ENCODE measurements at regions not wholly inside any gene's neighbourhood (a gene's known extent, or its start where the extent isn't known, plus 50 kb on each side); places are given as distances from the start of the nearest gene placed in this dataset.

- Histone ChIP-seq H3K79me2 (ENCODE audit: control insufficient read depth, insufficient read depth, low read length) (no peaks in the 10 kb centered on the region), H3K4me1 (ENCODE audit: control insufficient read depth, extremely low read depth, insufficient read depth, low read length) (peaks cover 11% of the 10 kb centered on the region), H4K20me1 (ENCODE audit: control insufficient read depth, extremely low read depth, insufficient read depth, low read length) (no peaks in the 10 kb centered on the region), H3K9ac (ENCODE audit: control insufficient read depth, extremely low read depth, insufficient read depth, low read length) (no peak overlapping the region), H3K9me1 (ENCODE audit: control insufficient read depth, extremely low read depth, insufficient read depth, low read length) (no peaks in the 10 kb centered on the region), H3K27ac (ENCODE audit: control insufficient read depth, insufficient read depth, low read length) (no peak overlapping the region), H3K4me3 (ENCODE audit: control insufficient read depth in 2 of 3, extremely low read depth in 1 of 3, insufficient read depth in 2 of 3, low read depth in 1 of 3, low read length in 3 of 3) (no peak overlapping the region), H2AFZ (ENCODE audit: control insufficient read depth, low read length) (no peak overlapping the region), H3K27me3 (ENCODE audit: control insufficient read depth, extremely low read depth, insufficient read depth, low read length) (no peaks in the 10 kb centered on the region), H3K36me3 (ENCODE audit: control insufficient read depth in 2 of 2, extremely low read depth in 1 of 2, insufficient read depth in 2 of 2, low read length in 2 of 2) (no peaks in the 10 kb centered on the region), H3K4me2 (ENCODE audit: control insufficient read depth, extremely low read depth, insufficient read depth, low read depth, low read length) (no peak overlapping the region), H3K9me3 (ENCODE audit: control insufficient read depth, low read depth, low read length) (no peaks in the 10 kb centered on the region)
- no peak for FAIRE-seq
- DNase-seq (ENCODE audit: low read depth, low spot score): no peak
- no peak for TF ChIP-seq EZH2 (IDR thresholded peaks at IDR 0.05; ENCODE audit: low read length)
- TF ChIP-seq CTCF (optimal IDR thresholded peaks at IDR 0.05 in 1 of 3, IDR thresholded peaks at IDR 0.05 in 1 of 3, conservative IDR thresholded peaks at IDR 0.05 in 1 of 3; ENCODE audit: extremely low read depth in 1 of 3, insufficient read depth in 2 of 3, low read length in 3 of 3): no peak
- dilution Hi-C loops (cut with MboI; ENCODE audit: extremely low pct_ligation_motif_present, low sequenced_read_pairs): no loop called here
Observed at GRCh38 chr22:27466229-27466628, 335.3 kb downstream of the MN1 start.

DNA sequence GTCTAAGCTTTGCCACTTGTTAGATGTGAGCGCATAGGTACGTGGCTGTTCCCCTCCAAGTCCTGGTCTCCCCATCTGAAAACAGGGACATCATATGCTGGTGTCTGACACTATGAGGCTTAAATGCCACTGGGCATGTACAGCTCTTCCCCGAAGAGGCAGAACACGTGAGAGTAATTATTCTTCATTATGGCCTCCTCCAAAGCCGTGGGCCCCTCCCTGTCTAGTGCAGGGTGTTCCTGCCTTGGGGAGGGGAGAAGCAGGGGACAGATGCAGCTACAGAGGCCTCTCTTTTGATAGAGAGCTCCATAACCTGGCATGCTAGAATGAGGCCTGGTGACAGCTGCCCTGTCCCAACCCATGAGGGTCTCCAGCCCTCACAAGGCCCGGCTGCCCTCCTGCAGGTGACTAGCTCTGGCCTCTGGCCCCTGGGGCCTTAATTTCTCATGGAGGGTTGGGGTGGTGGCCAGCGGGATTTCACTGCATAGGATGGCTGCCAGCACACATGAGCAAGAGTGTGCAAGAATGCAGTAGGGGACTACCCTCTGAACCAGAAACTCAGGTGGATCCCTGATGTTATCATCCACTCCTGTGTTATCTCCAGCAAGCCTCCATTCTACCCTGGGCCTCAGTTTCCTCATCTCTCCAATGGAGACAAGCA, 334.6 kb downstream of the MN1 start:
- DNase-seq (ENCODE audit: low read depth, low spot score) (no peak), FAIRE-seq (no peak)
- H3K9me3 ChIP-seq (ENCODE audit: control insufficient read depth, low read depth, low read length): no peaks in the 10 kb centered on the region
- H3K79me2 ChIP-seq (ENCODE audit: control insufficient read depth, insufficient read depth, low read length): no peaks in the 10 kb centered on the region
- TF ChIP-seq EZH2 (IDR thresholded peaks at IDR 0.05; ENCODE audit: low read length): no peak
- no peak for TF ChIP-seq CTCF (optimal IDR thresholded peaks at IDR 0.05 in 1 of 3, IDR thresholded peaks at IDR 0.05 in 1 of 3, conservative IDR thresholded peaks at IDR 0.05 in 1 of 3; ENCODE audit: extremely low read depth in 1 of 3, insufficient read depth in 2 of 3, low read length in 3 of 3)
- H4K20me1 ChIP-seq (ENCODE audit: control insufficient read depth, extremely low read depth, insufficient read depth, low read length): no peaks in the 10 kb centered on the region
- no peak overlapping the region for H3K27ac ChIP-seq (ENCODE audit: control insufficient read depth, insufficient read depth, low read length)
- dilution Hi-C loops (cut with MboI; ENCODE audit: extremely low pct_ligation_motif_present, low sequenced_read_pairs): no loop called here
- H3K4me1 ChIP-seq (ENCODE audit: control insufficient read depth, extremely low read depth, insufficient read depth, low read length): peaks cover 4% of the 10 kb centered on the region
- H3K9ac ChIP-seq (ENCODE audit: control insufficient read depth, extremely low read depth, insufficient read depth, low read length): no peak overlapping the region
- H3K27me3 ChIP-seq (ENCODE audit: control insufficient read depth, extremely low read depth, insufficient read depth, low read length): no peaks in the 10 kb centered on the region
- H3K4me2 ChIP-seq (ENCODE audit: control insufficient read depth, extremely low read depth, insufficient read depth, low read depth, low read length): no peak overlapping the region
- no peaks in the 10 kb centered on the region for H3K36me3 ChIP-seq (ENCODE audit: control insufficient read depth in 2 of 2, extremely low read depth in 1 of 2, insufficient read depth in 2 of 2, low read length in 2 of 2)
- no peaks in the 10 kb centered on the region for H3K9me1 ChIP-seq (ENCODE audit: control insufficient read depth, extremely low read depth, insufficient read depth, low read length)
- H3K4me3 ChIP-seq (ENCODE audit: control insufficient read depth in 2 of 3, extremely low read depth in 1 of 3, insufficient read depth in 2 of 3, low read depth in 1 of 3, low read length in 3 of 3): no peak overlapping the region
- no peak overlapping the region for H2AFZ ChIP-seq (ENCODE audit: control insufficient read depth, low read length)

Measured in keratinocyte (primary cell).